NCI-H2029 (cell line): ENCODE measurements at regions not wholly inside any gene's neighbourhood (a gene's known extent, or its start where the extent isn't known, plus 50 kb on each side); places are given as distances from the start of the nearest gene placed in this dataset.

ENCODE experiments used
- DNase-seq: peaks from one replicate; lab custom pipeline; 2025; lab: John Stamatoyannopoulos, UW

- no peak for DNase-seq
Measured at GRCh38 chr10:111989136-111989911, 194.2 kb downstream of the GPAM start.

- DNase-seq = no peak
Measured at GRCh38 chr10:111990734-111991133, 192.8 kb downstream of the GPAM start.

DNA sequence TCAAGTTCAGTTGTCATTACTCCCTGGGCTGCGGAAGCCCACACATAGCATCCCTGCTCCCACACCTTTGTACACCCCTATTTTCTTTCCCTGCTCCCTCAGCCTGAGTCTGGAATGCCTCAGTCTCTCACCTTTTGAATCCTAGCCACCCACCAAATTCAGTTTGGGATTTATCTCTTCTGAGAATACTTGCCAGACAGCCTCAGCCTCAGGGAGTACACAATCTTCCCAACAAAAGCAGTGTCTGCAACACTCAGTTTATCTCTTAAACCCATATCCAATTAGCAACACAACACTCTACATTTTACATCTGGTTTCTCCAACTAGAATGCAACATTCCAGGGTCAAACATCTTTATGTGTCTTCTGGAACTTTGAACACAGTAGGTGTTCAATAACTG lies 190.2 kb downstream of the GPAM start:
- DNase-seq = no peak

DNA sequence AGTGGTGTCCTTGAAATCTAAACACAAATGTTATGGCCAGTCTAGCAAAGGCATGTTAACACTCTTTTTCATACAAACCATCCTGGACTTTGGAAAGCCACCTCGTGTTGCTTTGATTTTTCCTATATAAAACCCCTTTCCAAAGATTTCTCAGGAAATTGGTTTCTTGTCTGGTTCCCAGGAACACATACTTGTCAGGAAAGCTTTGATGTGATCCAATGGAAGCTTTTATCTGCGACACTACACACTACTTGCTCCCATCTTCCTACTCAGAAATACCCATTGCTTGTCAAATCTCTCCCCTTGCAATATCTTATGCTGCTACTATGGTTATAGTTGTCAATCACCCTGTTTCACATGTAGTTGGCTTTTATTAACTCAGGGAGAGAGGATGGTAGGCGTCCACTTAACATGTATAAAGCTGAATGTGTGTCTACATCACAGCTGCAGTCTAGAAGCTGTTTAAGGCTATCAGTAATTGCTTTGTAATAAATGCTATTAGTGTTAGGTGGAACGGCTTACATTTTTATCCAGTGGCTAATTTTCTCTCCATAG lies 189.6 kb downstream of the GPAM start:
- no peak for DNase-seq

GRCh38 chr10:111996103-111996502 lies 187.5 kb downstream of the GPAM start:
- no peak for DNase-seq

DNA sequence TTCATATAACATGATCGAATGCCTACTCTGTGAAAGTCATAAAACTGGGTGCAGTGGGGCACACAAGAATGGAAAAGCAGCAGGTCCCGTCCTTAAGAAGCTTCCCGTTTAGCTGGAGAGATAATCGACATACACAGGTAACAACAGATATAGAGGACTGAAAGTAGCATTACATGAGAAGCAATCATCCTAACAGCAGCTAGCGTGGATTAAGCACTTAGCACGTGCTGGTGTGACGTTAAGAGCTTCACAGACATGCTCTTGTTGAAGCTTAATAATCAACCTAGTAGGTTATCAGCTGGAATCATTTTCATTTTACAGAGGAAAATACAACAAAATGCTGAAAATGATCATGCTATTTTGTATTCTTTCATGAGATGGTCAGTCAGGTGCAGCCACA lies 184.8 kb downstream of the GPAM start:
- DNase-seq = no peak

- DNase-seq = no peak
Measured at GRCh38 chr10:111999205-111999914, 184.2 kb downstream of the GPAM start.

- no peak for DNase-seq
Measured at GRCh38 chr10:111999915-112000302, 183.7 kb downstream of the GPAM start.

GRCh38 chr10:112000466-112000865 lies 183.1 kb downstream of the GPAM start:
- no peak for DNase-seq

GRCh38 chr10:112002206-112002605 lies 181.4 kb downstream of the GPAM start:
- no peak for DNase-seq

GRCh38 chr10:112004075-112004474 lies 179.5 kb downstream of the GPAM start:
- DNase-seq = no peak

GRCh38 chr10:112005044-112005443 lies 178.5 kb downstream of the GPAM start:
- DNase-seq = no peak

DNA sequence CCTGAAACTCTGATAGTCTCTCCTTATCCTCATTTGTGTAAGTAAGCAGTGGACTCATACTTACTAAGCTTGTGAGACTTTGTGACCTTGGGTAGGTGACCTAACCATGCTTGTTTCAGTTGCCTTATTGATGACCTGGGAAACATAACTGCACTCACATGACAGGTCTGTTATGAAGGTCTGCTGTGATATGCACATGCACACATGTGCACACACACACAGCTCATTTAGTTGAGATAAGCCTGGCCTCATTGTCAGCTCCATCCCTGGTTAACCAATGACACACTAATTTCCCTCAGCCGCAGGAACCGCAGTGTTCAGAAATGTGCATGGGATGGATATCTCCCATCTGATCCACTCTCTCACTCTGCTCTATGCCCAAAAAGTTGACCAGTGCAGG lies 177.2 kb downstream of the GPAM start:
- no peak for DNase-seq

DNA sequence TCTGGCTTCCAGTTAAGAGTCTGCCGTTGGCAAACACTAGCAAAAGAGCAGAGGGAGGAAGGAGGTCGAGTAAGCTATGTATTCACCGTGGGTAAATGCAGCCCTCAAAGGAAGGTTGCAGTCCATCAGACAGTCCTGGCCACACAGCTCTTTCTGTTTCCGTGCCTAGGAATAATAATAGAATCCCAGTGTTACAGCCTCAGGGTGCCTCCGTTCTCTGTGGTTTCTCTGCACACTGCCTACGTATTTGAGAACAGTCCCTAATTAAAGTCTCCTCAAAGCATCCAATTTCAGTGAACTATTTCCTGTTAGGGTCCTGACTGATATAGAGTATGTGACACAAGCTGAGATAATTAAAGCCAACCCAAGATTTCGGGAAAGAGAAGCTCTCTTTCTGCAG lies 176.7 kb downstream of the GPAM start:
- no peak for DNase-seq

DNA sequence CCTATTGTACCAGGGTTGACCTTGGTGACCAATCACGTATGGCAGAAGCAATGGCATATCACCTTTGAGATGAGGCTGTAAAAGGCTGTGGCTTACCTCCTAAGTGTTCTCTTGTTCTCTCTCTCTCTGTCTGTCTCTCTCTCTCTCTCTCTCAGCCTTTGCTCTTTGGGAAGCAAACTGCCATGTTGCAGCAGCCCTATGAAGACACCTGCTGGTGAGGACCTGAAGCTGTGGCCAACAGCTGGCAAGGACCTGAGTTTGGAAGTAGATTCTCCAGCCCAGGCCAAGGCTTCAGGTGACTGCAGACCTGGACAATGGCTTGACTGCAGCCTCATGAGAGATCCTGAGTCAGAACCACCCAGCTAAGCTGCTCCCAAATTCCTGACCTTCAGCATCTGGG lies 161.4 kb downstream of the GPAM start:
- no peak for DNase-seq

GRCh38 chr10:112024079-112024478 lies 159.5 kb downstream of the GPAM start:
- no peak for DNase-seq

- DNase-seq = no peak
Measured at GRCh38 chr10:112025228-112025627, 158.3 kb downstream of the GPAM start.

DNA sequence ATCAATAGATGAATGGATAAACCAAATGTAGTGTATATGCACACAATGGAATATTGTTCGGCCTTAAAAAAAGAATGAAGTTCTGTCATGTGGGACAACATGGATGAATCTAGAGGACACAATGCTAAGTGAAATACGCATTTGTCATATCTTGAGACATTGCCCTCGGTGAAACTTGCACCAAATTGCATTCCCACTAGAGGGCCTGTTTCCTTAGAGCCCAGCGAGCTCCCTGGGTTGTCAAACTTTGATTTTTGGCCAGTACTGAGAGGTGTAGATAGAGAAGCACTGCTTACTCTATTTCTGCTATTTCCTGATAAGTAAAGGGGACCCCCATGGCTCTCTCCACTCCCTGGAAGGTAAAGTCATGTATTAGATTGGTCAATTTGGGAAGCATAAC lies 157.1 kb downstream of the GPAM start:
- no peak for DNase-seq

- DNase-seq = no peak
Measured at GRCh38 chr10:112027731-112028280, 155.8 kb downstream of the GPAM start.

DNA sequence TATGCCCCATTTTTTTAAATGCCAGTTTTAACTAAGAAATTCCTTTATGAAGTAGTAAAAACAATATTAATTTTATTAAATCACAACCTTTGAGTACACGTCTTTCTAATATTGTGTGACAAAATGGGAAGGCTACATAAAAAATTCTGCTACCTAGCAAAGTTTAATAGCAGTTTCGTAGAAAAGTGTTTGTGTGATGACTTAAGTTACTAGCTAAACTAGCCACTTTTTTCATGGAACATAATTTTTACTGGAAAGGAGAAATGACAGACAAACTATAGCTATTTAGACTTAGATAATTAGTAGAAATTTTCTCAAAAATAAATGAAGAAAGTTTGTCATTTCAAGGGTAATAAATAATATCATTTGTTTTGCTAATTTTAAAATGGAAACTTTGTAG lies 153.1 kb downstream of the GPAM start:
- no peak for DNase-seq

GRCh38 chr10:112039823-112040222 lies 143.7 kb downstream of the GPAM start:
- no peak for DNase-seq

- no peak for DNase-seq
Measured at GRCh38 chr10:112040696-112041095, 142.9 kb downstream of the GPAM start.

- no peak for DNase-seq
Measured at GRCh38 chr10:112045938-112046337, 137.6 kb downstream of the GPAM start.
